A673 (cell line): ENCODE measurements at regions not wholly inside any gene's neighbourhood (a gene's known extent, or its start where the extent isn't known, plus 50 kb on each side); places are given as distances from the start of the nearest gene placed in this dataset.
A peak's percentile ranks its signal among the peaks of the same experiment; 100 is the strongest.

Experiments used
- BruUV-seq: library from RNA; stranded (reverse); fragments of 400-500 nt; replicated peaks from 2 replicates; lab custom pipeline; 2021; lab: Mats Ljungman, UMichigan
- CTCF ChIA-PET: fragments of 300-600 bp; sonication (Branson Sonifier 250); formaldehyde crosslinking; loops from one replicate; lab custom pipeline; 2022; ENCODE audit warnings: antibody characterized with exemption; lab: Charles Lee
- POLR2A ChIA-PET: fragments of 300-600 bp; sonication (Branson Sonifier 250); formaldehyde crosslinking; loops from one replicate; lab custom pipeline; 2022; ENCODE audit warnings: antibody characterized with exemption; ENCODE audit not compliant: low non-redundant PET; lab: Charles Lee
- DNase-seq: peaks from one replicate; pipeline ENCODE4 v3.0.0-alpha.2; 2015; ENCODE audit warnings: low spot score
- H3K27ac ChIP-seq: fragments of 200-600 bp; sonication (generic); 2 replicates; pipeline ENCODE4 v1.5.1; 2016; ENCODE audit warnings: mixed run types, low read depth, mild to moderate bottlenecking, mixed read lengths, antibody characterized with exemption, low read length; ENCODE audit not compliant: poor library complexity, severe bottlenecking
- H3K27me3 ChIP-seq: fragments of 200-600 bp; sonication (generic); replicated peaks from 2 replicates; pipeline ENCODE4 v1.6.1; 2017; ENCODE audit warnings: mixed run types, low read depth, mild to moderate bottlenecking, mixed read lengths, antibody characterized with exemption, low read length; ENCODE audit not compliant: insufficient read depth, poor library complexity
- H3K36me3 ChIP-seq: fragments of 200-600 bp; sonication (generic); 2 replicates; pipeline ENCODE4 v1.6.1; 2016; ENCODE audit warnings: mixed run types, mild to moderate bottlenecking, mixed read lengths, antibody characterized with exemption, low read length; ENCODE audit not compliant: insufficient read depth, poor library complexity, severe bottlenecking
- H3K4me1 ChIP-seq: fragments of 200-600 bp; sonication (generic); 2 replicates; pipeline ENCODE4 v1.6.1; 2017; ENCODE audit warnings: mixed run types, mild to moderate bottlenecking, mixed read lengths, antibody characterized with exemption, low read length; ENCODE audit not compliant: insufficient read depth, poor library complexity, severe bottlenecking
- H3K4me3 ChIP-seq: fragments of 200-600 bp; sonication (generic); 2 replicates; pipeline ENCODE4 v1.5.1; 2016; ENCODE audit warnings: low read depth, mixed run types, mild to moderate bottlenecking, mixed read lengths, low read length; ENCODE audit not compliant: poor library complexity, severe bottlenecking
- H3K9me3 ChIP-seq: fragments of 200-600 bp; sonication (generic); 2 replicates; pipeline ENCODE4 v1.6.1; 2016; ENCODE audit warnings: mixed run types, low read depth, mild to moderate bottlenecking, mixed read lengths, antibody characterized with exemption, low read length; ENCODE audit not compliant: poor library complexity, severe bottlenecking
- CTCF ChIP-seq: fragments of 300-800, 200-600 bp; sonication (generic); conservative IDR thresholded peaks from 2 replicates; pipeline ENCODE4 v1.5.1; 2017; ENCODE audit warnings: low read depth, mild to moderate bottlenecking, antibody characterized with exemption, low read length, moderate library complexity, mixed read lengths
- EZH2 ChIP-seq: fragments of 200-600 bp; sonication (generic); IDR thresholded peaks from 2 replicates; pipeline ENCODE4 v1.6.1; 2017; ENCODE audit warnings: borderline replicate concordance, low read depth, mild to moderate bottlenecking, mixed read lengths, antibody characterized with exemption, low read length; ENCODE audit not compliant: poor library complexity, severe bottlenecking
- intact Hi-C: fragments of 100-400 bp; cut with micrococcal nuclease; formaldehyde crosslinking; loops from one replicate; pipeline ENCODE4 v1.10.0; 2022; ENCODE audit not compliant: unreplicated experiment

- no peak overlapping the region for H3K4me3 ChIP-seq
- intact Hi-C loops = no loop called here
Measured at GRCh38 chr5:26761446-26761845, 276.9 kb downstream of the CDH9 start.

GRCh38 chr5:26761045-26761444 lies 277.3 kb downstream of the CDH9 start:
- Histone ChIP-seq H3K27ac (no peak overlapping the region), H3K4me3 (no peak overlapping the region), H3K9me3 (no peaks in the 10 kb centered on the region), H3K4me1 (no peaks in the 10 kb centered on the region), H3K36me3 (no peaks in the 10 kb centered on the region), H3K27me3 (no peaks in the 10 kb centered on the region)
- no TSS peak for BruUV-seq
- DNase-seq = peak; percentile 22
- ChIA-PET POLR2A (no interaction called here), CTCF (no interaction called here)
- intact Hi-C loops = no loop called here
- TF ChIP-seq EZH2 = no peak
- no peak for TF ChIP-seq CTCF

More at GRCh38 chr5:26761446-26761845, 276.9 kb downstream of the CDH9 start:
- ChIA-PET POLR2A (no interaction called here), CTCF (no interaction called here)
- DNase-seq = no peak
- BruUV-seq = no TSS peak
- Histone ChIP-seq H3K27ac (no peak overlapping the region), H3K36me3 (no peaks in the 10 kb centered on the region), H3K27me3 (no peaks in the 10 kb centered on the region), H3K4me1 (no peaks in the 10 kb centered on the region), H3K9me3 (no peaks in the 10 kb centered on the region)
- TF ChIP-seq EZH2 (no peak), CTCF (no peak)

- no TSS peak for BruUV-seq
- H3K4me3 ChIP-seq = no peak overlapping the region
- no peak for DNase-seq
- H3K4me1 ChIP-seq = no peaks in the 10 kb centered on the region
- no peaks in the 10 kb centered on the region for H3K27me3 ChIP-seq
- H3K9me3 ChIP-seq = peaks cover 5% of the 10 kb centered on the region
- H3K27ac ChIP-seq = no peak overlapping the region
- no peak for TF ChIP-seq CTCF
- TF ChIP-seq EZH2 = no peak
- POLR2A ChIA-PET = no interaction called here
- intact Hi-C loops = no loop called here
- CTCF ChIA-PET = no interaction called here
- H3K36me3 ChIP-seq = no peaks in the 10 kb centered on the region
Measured at GRCh38 chr5:26757941-26758340, 280.4 kb downstream of the CDH9 start.
